ENCODE measurements at regions not wholly inside any gene's neighbourhood (a gene's known extent, or its start where the extent isn't known, plus 50 kb on each side); places are given as distances from the start of the nearest gene placed in this dataset.

DNA sequence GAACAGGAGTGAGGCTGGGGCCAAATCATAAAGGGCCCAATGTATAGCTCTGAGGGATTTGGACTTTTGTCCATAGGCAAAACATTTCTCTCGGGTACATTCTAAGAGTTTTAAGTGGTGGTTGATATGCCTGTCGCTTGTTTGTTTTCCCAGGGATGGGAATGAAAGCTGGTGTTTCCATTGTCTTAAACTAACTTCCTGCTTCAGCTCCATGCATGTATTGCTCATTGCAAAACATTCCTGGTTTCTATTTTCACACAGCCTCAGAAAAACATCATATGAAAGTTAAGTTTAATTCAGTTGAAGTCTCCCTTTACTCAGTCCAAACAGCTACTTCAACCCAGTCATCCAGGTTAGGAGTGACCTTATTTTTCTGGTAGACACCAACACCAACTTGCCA lies 235.0 kb downstream of the ACTL7B start:
- Histone ChIP-seq H3K9me3 (ENCODE audit: control insufficient read depth in 4 of 4, low read length in 3 of 4) (no peaks in the 10 kb centered on the region), H3K4me3 (ENCODE audit: low read depth in 1 of 3, low read length in 3 of 3) (no peak overlapping the region), H3K4me1 (ENCODE audit: control insufficient read depth in 4 of 4, insufficient read depth in 4 of 4, low read length in 3 of 4) (no peaks in the 10 kb centered on the region), H3K27me3 (ENCODE audit: control insufficient read depth in 4 of 4, insufficient read depth in 4 of 4, low read length in 3 of 4) (peaks cover 0 to 7% (median 1%) of the 10 kb centered on the region in 4 donors), H3K9ac (ENCODE audit: low read depth in 1 of 2, low read length in 2 of 2) (no peak overlapping the region), H3K36me3 (ENCODE audit: control insufficient read depth in 4 of 4, insufficient read depth in 3 of 4, low read depth in 1 of 4, low read length in 3 of 4) (no peaks in the 10 kb centered on the region), H3K27ac (ENCODE audit: low read depth in 1 of 2, low read length in 2 of 2) (no peak overlapping the region)
- TF ChIP-seq, protein P1, sequence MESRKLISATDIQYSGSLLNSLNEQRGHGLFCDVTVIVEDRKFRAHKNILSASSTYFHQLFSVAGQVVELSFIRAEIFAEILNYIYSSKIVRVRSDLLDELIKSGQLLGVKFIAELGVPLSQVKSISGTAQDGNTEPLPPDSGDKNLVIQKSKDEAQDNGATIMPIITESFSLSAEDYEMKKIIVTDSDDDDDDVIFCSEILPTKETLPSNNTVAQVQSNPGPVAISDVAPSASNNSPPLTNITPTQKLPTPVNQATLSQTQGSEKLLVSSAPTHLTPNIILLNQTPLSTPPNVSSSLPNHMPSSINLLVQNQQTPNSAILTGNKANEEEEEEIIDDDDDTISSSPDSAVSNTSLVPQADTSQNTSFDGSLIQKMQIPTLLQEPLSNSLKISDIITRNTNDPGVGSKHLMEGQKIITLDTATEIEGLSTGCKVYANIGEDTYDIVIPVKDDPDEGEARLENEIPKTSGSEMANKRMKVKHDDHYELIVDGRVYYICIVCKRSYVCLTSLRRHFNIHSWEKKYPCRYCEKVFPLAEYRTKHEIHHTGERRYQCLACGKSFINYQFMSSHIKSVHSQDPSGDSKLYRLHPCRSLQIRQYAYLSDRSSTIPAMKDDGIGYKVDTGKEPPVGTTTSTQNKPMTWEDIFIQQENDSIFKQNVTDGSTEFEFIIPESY (IDR thresholded peaks at IDR 0.05), result no peak
- TF ChIP-seq GABPA (IDR thresholded peaks at IDR 0.05 in 1 of 2, conservative IDR thresholded peaks at IDR 0.05 in 1 of 2) (no peak), FOXA1 (IDR thresholded peaks at IDR 0.05) (no peak), HNF4G (IDR thresholded peaks at IDR 0.05) (no peak), RXRA (IDR thresholded peaks at IDR 0.05) (no peak), TAF1 (conservative IDR thresholded peaks at IDR 0.05) (no peak), SP1 (IDR thresholded peaks at IDR 0.05) (no peak), NR2F2 (IDR thresholded peaks at IDR 0.05) (no peak), HNF4A (conservative IDR thresholded peaks at IDR 0.05) (no peak), JUND (IDR thresholded peaks at IDR 0.05) (no peak), YY1 (IDR thresholded peaks at IDR 0.05) (no peak), FOXA2 (IDR thresholded peaks at IDR 0.05) (no peak), RAD21 (IDR thresholded peaks at IDR 0.05) (no peak), EGR1 (IDR thresholded peaks at IDR 0.05; ENCODE audit: low read depth in 2 of 2) (no peak)
- TF ChIP-seq, protein P2, sequence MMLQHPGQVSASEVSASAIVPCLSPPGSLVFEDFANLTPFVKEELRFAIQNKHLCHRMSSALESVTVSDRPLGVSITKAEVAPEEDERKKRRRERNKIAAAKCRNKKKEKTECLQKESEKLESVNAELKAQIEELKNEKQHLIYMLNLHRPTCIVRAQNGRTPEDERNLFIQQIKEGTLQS (IDR thresholded peaks at IDR 0.05), result no peak
- TF ChIP-seq, protein P3, sequence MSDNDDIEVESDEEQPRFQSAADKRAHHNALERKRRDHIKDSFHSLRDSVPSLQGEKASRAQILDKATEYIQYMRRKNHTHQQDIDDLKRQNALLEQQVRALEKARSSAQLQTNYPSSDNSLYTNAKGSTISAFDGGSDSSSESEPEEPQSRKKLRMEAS (IDR thresholded peaks at IDR 0.05), result no peak
- WGBS, result 74% methylated on average over 2 of the region's 2 CpGs
- no peak for DNase-seq (ENCODE audit: low spot score)

DNA sequence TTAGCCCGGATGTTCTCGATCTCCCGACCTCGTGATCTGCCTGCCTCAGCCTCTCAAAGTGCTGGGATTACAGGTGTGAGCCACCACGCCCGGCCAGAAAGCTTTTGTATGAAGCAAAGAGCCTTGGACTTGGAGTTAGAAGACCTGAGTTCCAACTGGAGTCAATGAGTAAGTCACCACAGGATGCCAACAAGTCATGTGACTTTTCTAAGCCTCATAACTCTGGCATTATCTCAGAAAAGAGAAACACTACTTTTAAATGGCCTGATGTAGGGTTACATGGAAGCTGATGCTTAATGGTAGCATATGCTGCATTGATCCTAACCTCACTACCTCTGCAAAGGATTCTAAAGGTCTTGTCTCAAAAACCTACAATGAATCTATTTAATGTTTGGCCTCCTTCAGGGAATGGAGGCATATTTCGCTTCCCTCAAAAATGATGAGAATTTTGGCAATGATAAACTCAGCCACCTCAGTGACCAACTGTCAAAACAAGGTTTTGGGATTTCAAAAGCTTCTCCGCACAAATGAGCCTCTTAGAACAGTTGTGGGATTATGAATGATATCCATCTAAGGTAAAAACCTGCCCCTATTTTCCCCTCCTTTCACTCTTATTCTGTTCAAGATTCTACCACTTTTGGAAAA lies 236.8 kb downstream of the ACTL7B start:
- H3K9ac ChIP-seq (ENCODE audit: low read depth in 1 of 2, low read length in 2 of 2), result no peak overlapping the region
- peaks cover 0 to 7% (median 1%) of the 10 kb centered on the region in 4 donors for H3K27me3 ChIP-seq (ENCODE audit: control insufficient read depth in 4 of 4, insufficient read depth in 4 of 4, low read length in 3 of 4)
- no peak overlapping the region for H3K27ac ChIP-seq (ENCODE audit: low read depth in 1 of 2, low read length in 2 of 2)
- no peak for DNase-seq (ENCODE audit: low spot score)
- H3K4me1 ChIP-seq (ENCODE audit: control insufficient read depth in 4 of 4, insufficient read depth in 4 of 4, low read length in 3 of 4), result no peaks in the 10 kb centered on the region
- TF ChIP-seq NR2F2 (IDR thresholded peaks at IDR 0.05) (no peak), YY1 (IDR thresholded peaks at IDR 0.05) (no peak), EGR1 (IDR thresholded peaks at IDR 0.05; ENCODE audit: low read depth in 2 of 2) (no peak), FOXA1 (IDR thresholded peaks at IDR 0.05) (no peak)
- TF ChIP-seq, protein P4, sequence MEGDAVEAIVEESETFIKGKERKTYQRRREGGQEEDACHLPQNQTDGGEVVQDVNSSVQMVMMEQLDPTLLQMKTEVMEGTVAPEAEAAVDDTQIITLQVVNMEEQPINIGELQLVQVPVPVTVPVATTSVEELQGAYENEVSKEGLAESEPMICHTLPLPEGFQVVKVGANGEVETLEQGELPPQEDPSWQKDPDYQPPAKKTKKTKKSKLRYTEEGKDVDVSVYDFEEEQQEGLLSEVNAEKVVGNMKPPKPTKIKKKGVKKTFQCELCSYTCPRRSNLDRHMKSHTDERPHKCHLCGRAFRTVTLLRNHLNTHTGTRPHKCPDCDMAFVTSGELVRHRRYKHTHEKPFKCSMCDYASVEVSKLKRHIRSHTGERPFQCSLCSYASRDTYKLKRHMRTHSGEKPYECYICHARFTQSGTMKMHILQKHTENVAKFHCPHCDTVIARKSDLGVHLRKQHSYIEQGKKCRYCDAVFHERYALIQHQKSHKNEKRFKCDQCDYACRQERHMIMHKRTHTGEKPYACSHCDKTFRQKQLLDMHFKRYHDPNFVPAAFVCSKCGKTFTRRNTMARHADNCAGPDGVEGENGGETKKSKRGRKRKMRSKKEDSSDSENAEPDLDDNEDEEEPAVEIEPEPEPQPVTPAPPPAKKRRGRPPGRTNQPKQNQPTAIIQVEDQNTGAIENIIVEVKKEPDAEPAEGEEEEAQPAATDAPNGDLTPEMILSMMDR (IDR thresholded peaks at IDR 0.05; ENCODE audit: low read depth, low read length, missing input control), result no peak
- TF ChIP-seq, protein P5, sequence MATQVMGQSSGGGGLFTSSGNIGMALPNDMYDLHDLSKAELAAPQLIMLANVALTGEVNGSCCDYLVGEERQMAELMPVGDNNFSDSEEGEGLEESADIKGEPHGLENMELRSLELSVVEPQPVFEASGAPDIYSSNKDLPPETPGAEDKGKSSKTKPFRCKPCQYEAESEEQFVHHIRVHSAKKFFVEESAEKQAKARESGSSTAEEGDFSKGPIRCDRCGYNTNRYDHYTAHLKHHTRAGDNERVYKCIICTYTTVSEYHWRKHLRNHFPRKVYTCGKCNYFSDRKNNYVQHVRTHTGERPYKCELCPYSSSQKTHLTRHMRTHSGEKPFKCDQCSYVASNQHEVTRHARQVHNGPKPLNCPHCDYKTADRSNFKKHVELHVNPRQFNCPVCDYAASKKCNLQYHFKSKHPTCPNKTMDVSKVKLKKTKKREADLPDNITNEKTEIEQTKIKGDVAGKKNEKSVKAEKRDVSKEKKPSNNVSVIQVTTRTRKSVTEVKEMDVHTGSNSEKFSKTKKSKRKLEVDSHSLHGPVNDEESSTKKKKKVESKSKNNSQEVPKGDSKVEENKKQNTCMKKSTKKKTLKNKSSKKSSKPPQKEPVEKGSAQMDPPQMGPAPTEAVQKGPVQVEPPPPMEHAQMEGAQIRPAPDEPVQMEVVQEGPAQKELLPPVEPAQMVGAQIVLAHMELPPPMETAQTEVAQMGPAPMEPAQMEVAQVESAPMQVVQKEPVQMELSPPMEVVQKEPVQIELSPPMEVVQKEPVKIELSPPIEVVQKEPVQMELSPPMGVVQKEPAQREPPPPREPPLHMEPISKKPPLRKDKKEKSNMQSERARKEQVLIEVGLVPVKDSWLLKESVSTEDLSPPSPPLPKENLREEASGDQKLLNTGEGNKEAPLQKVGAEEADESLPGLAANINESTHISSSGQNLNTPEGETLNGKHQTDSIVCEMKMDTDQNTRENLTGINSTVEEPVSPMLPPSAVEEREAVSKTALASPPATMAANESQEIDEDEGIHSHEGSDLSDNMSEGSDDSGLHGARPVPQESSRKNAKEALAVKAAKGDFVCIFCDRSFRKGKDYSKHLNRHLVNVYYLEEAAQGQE (IDR thresholded peaks at IDR 0.05), result no peak
- H3K9me3 ChIP-seq (ENCODE audit: control insufficient read depth in 4 of 4, low read length in 3 of 4), result no peaks in the 10 kb centered on the region
- 88% methylated on average over 8 of the region's 8 CpGs for WGBS
- H3K4me3 ChIP-seq (ENCODE audit: low read depth in 1 of 3, low read length in 3 of 3), result no peak overlapping the region
- no peaks in the 10 kb centered on the region for H3K36me3 ChIP-seq (ENCODE audit: control insufficient read depth in 4 of 4, insufficient read depth in 3 of 4, low read depth in 1 of 4, low read length in 3 of 4)
